GM19035 (cell line): ENCODE measurements at regions not wholly inside any gene's neighbourhood (a gene's known extent, or its start where the extent isn't known, plus 50 kb on each side); places are given as distances from the start of the nearest gene placed in this dataset.
"Not testable (repeated sequence)": the region's sequence is repeated elsewhere in the genome, so short reads cannot be mapped to it uniquely, and the experiment has no call there.

Experiments used
- ATAC-seq: cut with Tn5 transposase; IDR thresholded peaks from one replicate; pipeline ENCODE4 v1.9.1; 2021; ENCODE audit not compliant: unreplicated experiment

GRCh38 chr13:70817576-70817975 lies 709.3 kb upstream of the KLHL1 start:
- no peak for ATAC-seq

GRCh38 chr13:70816853-70817252 lies 708.6 kb upstream of the KLHL1 start:
- no peak for ATAC-seq

DNA sequence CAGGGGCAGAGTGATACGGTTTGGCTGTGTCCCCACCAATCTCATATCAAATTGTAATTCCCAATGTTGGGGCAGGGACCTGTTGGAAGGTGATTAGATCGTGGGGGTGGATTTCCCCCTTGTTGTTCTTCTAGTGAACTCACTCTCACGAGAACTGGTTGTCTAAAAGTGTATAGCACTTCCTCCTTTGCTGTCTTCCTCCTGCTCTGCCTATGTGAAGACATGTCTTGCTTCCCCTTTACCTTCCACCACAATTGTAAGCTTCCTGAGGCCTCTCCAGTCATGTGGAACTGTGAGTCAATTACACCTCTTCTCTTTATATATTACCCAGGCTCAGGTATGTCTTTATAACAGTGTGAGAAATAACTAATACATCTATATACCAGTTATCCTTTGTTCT lies 706.4 kb upstream of the KLHL1 start:
- no peak for ATAC-seq

DNA sequence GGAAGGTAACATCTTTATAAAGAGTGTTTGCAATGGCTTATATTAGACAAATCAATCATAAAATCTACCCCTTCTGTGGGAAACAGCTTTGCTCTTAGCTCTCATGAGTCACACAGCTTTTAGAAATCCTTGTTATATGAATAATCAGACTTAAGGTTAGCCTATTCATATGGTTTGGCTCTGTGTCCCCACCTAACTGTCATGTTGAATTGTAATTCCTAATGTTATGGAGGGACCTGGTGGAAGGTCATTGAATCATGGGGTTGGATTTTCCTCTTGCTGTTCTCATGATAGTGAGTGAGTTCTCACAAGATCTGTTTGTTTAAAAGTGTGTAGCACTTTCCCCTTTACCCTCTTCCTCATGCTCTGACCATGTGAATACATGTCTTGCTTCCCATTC lies 704.2 kb upstream of the KLHL1 start:
- no peak for ATAC-seq

DNA sequence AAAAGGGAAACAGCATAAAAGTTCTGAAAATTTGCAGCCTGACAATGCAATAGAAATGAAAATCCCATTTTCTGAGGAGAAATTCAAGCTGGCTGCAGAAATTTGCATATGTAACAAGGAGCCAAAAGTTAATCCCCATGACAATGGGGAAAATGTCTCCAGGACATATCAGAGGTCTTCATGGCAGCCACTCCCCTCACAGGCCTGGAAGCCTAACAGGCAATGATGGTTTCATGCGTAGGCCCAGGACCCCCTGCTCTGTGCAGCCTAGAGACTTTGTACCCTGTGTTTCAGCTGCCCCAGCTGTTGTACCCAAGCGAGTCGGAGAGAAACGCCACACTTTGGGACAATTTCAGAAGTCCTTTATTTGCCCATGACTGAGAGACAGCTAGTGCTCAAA lies 701.3 kb upstream of the KLHL1 start:
- ATAC-seq, result no peak

- no peak for ATAC-seq
Measured at GRCh38 chr13:70798385-70798784, 690.1 kb upstream of the KLHL1 start.

DNA sequence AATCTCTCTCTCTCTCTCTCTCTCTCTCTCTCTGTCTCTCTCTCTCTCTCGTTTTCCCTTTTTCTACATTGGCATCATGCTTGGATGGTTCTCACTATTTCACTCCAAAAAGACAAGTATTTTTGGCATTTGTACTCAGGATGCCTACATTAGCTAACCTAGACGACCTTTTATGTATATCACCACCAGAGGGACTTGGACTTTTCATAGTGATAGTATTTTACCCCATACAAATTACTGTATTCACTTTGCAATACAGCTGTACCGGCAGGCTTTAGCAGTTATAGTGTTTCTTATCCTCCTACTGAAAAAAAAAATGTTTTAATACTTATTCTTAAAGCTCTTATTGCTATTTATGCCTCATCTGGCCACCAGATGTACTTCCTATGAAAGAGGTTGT lies 687.2 kb upstream of the KLHL1 start:
- ATAC-seq, result no peak

- no peak for ATAC-seq
Measured at GRCh38 chr13:70792121-70792520, 683.9 kb upstream of the KLHL1 start.

GRCh38 chr13:70789751-70790150 lies 681.5 kb upstream of the KLHL1 start:
- ATAC-seq, result no peak

- ATAC-seq, result no peak
Measured at GRCh38 chr13:70788074-70788473, 679.8 kb upstream of the KLHL1 start.

DNA sequence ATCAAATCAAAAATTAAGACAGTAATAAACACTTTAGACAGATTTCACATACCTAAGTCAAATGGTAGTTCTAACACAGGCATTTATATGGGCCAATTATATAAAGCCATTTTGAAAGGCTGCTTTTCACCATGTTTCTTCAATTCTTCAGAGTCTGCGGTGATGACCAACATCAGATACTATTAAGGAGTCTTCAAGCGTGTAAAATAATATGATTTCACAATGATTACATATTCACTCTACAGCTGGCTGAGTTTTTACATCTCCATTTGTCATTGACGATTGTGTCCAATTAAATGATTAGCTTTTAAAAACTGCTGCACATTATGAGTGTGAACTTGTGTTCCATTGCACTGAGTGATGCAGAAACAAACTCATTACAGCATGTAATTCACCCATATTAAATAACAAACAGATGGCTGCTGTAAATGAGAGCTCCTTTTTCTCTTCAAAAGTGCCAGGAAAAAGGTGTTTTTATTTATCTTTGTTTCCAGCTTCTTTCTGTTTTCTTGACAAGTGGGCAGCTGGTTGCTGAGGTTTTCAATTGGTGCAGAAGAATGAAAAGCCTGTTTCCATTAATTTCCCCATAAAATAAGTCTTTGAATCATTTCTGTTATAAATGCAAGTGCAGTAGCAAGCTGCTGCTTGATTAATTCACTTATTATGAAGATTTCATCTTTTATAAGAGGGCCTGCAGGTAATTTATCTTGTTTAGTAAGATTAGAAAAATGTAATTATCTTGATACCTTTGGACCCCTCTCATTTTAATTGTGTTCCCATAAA lies 676.1 kb upstream of the KLHL1 start:
- ATAC-seq, result no peak

GRCh38 chr13:70769817-70770216 lies 661.6 kb upstream of the KLHL1 start:
- ATAC-seq, result no peak

DNA sequence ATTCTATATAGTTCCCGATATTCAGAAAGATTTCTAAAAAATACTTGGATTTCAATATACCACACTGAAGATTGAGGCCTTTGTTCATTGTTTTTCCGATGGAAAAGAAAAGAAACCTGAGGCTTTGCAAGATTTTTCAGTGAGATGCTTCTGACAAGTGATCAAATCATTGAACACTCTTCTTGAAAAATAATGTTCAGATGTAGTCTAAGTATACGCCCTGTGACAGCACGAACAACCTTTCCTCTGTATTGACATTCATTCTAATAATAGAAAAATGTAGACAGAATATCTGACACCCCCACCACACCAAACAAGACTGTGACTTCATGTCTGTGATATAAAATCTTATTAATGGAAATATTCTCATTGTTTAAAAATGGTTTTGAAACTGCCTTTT lies 650.7 kb upstream of the KLHL1 start:
- ATAC-seq, result no peak

DNA sequence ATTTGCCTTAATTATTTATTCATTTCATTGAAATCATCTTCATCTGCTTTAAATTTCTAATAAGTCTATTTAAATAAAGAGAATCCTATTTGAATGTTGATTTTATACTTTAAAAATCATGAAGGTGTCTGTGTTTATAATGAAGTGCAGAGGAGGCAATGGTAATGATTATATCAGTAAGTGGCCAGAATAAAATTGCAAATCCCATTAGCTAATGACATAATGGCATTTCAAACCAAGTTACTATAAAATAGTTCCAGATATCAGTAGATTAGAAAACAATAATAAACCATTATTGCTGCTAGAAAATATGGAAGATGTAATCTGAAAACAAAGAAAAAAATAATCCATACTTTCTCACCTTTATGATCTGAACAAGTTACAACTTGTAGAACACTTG lies 647.8 kb upstream of the KLHL1 start:
- ATAC-seq, result no peak

- ATAC-seq, result no peak
Measured at GRCh38 chr13:70755456-70755855, 647.2 kb upstream of the KLHL1 start.

GRCh38 chr13:70747262-70747661 lies 639.0 kb upstream of the KLHL1 start:
- no peak for ATAC-seq

DNA sequence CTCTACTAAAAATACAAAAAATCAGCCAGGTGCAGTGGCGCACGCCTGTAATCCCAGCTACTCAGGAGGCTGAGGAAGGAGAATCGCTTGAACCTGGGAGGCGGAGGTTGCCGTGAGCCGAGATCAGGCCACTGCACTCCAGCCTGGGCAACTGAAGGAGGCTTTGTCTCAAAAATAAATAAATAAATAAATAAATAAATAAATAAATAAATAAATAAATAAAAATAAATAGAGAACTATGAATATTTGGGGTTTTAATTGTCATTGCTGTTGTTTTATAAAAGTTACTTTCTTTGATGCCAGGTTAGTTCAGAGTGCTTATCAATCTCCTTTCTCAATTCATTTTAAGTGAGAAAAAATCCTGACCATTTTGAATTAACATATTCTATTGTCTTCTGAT lies 638.2 kb upstream of the KLHL1 start:
- not testable (repeated sequence) for ATAC-seq

DNA sequence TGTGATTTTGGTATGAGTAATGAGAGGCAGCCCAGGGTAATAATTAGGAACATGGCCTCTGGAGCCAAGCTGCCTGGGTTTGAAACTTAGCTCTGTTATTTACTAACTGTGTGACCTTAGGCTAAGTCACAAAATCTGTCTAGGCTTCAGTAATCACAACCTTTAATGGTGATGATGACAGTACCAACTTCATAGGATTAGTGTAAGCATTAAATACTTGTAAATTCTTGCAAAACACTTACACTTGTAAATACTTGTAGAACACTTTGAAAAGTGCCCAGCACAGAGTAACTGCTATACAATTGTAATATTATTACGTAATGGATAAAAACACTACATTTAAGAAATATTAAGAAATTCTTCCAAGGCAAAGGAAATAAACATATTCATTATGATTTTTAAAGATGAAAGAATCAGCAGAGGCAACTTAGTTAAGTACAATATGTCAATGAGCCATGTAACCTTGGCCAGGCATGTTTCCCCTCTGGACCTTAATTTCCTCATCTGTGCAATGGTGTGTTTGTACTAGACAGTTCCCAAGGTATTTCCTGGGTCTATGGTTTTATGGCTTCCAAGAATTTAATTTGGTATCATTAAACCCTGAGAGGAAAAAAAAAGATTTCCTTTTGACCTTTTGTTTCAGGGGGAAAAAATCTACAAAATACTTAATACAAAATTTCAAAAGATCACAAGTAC lies 628.5 kb upstream of the KLHL1 start:
- no peak for ATAC-seq

DNA sequence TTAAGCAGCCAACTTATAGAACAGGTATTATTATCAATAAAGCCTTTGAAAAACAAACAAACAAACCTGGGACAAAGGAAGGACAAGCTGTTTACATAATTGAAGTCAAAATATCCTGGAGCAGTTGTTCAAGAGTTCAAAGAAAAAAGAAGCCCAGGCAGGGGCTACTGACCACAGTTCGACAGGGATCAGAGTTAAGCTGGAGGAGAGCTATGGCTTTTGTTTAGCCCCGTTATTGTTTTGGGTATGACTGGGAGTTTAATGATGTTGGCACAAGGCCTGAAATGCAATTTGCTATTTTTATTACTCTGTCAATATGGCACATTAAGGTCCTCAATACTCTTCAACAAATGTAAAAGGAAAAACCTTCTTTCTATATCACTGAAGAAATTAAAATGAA lies 624.4 kb upstream of the KLHL1 start:
- ATAC-seq, result no peak

- ATAC-seq, result no peak
Measured at GRCh38 chr13:70729369-70729768, 621.1 kb upstream of the KLHL1 start.

- ATAC-seq, result no peak
Measured at GRCh38 chr13:70723732-70724131, 615.5 kb upstream of the KLHL1 start.

DNA sequence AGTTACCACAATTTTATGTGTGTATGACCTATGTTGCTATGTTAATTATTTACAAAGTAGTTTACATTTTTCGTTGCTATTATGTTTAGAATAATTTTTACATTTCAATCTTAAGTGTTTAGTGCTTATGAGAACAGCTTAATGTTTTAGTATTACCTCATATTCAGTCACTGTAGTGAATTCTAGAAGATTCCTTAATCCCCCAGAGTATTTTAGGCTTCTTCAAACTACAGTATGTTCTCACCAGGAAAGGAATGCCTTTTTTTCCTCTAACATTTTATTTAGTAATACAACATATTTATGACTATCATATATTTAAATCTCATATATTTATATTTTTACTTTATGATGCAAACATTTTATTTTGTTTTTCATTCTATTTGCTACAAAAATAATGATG lies 612.1 kb upstream of the KLHL1 start:
- ATAC-seq, result no peak

GRCh38 chr13:70714993-70715392 lies 606.7 kb upstream of the KLHL1 start:
- no peak for ATAC-seq
